ENCODE measurements at regions not wholly inside any gene's neighbourhood (a gene's known extent, or its start where the extent isn't known, plus 50 kb on each side); places are given as distances from the start of the nearest gene placed in this dataset.

DNA sequence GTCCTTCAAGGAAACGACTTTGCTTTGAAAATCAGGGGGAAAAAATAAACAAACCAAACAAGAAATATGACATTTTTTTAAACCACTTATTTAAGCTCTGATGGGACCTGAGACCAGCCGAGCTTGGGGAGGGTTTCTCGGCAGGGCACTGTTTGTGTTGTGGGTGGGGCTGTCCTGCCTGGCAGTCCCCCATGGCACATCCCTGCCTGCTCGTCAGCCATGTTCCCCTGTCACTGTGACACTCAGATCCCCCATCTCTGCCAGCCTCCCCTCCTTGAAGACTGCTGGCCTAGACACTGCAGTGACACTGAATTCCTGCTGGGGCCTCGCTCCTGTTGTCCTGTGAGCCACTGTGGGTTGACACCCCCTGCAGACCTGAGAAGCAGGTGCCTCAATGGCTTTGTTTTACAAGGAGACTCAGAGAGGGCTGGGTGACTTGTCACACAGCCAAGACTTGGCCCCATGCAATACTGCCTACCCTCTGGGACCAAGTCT lies 95.1 kb upstream of the PTPN1 start:
- Histone ChIP-seq H3K4me3 (ENCODE audit: low read length, poor library complexity, severe bottlenecking) (no peak overlapping the region), H3K9me3 (ENCODE audit: insufficient read depth, low read depth, low read length) (no peaks in the 10 kb centered on the region), H3K4me2 (ENCODE audit: low read depth, low read length, poor library complexity, severe bottlenecking) (no peak overlapping the region), H3K36me3 (ENCODE audit: insufficient read depth, low read length) (no peaks in the 10 kb centered on the region), H3K9ac (ENCODE audit: low read depth, low read length, poor library complexity, severe bottlenecking) (no peak overlapping the region), H3K79me2 (ENCODE audit: insufficient read depth, low read length) (no peaks in the 10 kb centered on the region), H3K9me2 (replicated peaks; ENCODE audit: low read depth, low read length) (no peaks in the 10 kb centered on the region), H2AFZ (ENCODE audit: low read length) (no peak overlapping the region), H4K20me1 (ENCODE audit: insufficient read depth, low read length, poor library complexity, severe bottlenecking) (no peaks in the 10 kb centered on the region), H3F3A (ENCODE audit: low read depth) (no peaks in the 10 kb centered on the region), H3K27me3 (ENCODE audit: insufficient read depth, low read length, poor library complexity, severe bottlenecking) (no peaks in the 10 kb centered on the region), H3K4me1 (ENCODE audit: insufficient read depth, low read length, poor library complexity, severe bottlenecking) (no peaks in the 10 kb centered on the region)
- TF ChIP-seq, protein P1, sequence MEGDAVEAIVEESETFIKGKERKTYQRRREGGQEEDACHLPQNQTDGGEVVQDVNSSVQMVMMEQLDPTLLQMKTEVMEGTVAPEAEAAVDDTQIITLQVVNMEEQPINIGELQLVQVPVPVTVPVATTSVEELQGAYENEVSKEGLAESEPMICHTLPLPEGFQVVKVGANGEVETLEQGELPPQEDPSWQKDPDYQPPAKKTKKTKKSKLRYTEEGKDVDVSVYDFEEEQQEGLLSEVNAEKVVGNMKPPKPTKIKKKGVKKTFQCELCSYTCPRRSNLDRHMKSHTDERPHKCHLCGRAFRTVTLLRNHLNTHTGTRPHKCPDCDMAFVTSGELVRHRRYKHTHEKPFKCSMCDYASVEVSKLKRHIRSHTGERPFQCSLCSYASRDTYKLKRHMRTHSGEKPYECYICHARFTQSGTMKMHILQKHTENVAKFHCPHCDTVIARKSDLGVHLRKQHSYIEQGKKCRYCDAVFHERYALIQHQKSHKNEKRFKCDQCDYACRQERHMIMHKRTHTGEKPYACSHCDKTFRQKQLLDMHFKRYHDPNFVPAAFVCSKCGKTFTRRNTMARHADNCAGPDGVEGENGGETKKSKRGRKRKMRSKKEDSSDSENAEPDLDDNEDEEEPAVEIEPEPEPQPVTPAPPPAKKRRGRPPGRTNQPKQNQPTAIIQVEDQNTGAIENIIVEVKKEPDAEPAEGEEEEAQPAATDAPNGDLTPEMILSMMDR (conservative IDR thresholded peaks at IDR 0.05; ENCODE audit: low read length): no peak
- TF ChIP-seq EZH2phosphoT487 (IDR thresholded peaks at IDR 0.05; ENCODE audit: borderline replicate concordance): no peak

DNA sequence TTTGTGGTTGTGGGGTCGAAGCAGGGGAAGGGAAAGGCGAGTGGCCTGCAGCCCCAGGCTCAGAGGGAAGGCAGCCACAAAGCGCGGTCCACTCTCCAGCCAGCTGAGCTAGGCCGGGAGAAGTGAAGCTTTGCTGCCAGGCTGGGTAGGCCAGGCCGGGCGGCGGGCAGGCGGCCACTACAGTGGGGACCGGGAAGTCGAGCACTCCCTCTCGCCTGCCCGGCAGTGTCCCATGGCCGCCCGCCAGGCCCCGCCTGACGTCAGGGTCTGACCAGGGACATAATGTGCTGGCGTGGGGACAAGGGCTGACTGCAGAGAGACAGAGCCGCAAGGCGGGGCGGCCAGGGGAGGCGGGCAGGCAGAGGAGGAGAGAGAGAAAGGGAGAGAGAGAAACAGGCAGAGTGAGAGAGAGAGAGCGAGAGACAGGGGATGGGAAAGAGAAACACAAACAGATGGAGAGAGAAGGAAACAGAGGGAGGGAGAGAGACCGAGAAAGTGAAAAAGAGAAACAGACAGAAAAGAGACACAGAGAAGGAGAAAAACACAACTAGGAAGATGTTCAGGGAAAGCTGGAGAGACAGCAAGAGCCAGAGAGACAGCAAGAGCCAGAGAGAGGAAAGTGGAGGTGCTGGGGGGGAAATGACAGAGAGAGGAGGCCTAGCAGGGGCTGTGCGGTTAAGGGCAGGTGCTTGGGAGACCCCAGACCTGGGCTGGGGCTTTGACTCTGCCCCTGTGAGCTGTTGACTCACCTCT lies 94.5 kb upstream of the PTPN1 start:
- TF ChIP-seq, protein P1 (conservative IDR thresholded peaks at IDR 0.05; ENCODE audit: low read length): no peak
- no peak for TF ChIP-seq EZH2phosphoT487 (IDR thresholded peaks at IDR 0.05; ENCODE audit: borderline replicate concordance)
- Histone ChIP-seq H3K79me2 (ENCODE audit: insufficient read depth, low read length) (no peaks in the 10 kb centered on the region), H3K9me2 (replicated peaks; ENCODE audit: low read depth, low read length) (no peaks in the 10 kb centered on the region), H3K4me1 (ENCODE audit: insufficient read depth, low read length, poor library complexity, severe bottlenecking) (no peaks in the 10 kb centered on the region), H2AFZ (ENCODE audit: low read length) (no peak overlapping the region), H3K9ac (ENCODE audit: low read depth, low read length, poor library complexity, severe bottlenecking) (no peak overlapping the region), H3K4me2 (ENCODE audit: low read depth, low read length, poor library complexity, severe bottlenecking) (no peak overlapping the region), H3K4me3 (ENCODE audit: low read length, poor library complexity, severe bottlenecking) (no peak overlapping the region), H4K20me1 (ENCODE audit: insufficient read depth, low read length, poor library complexity, severe bottlenecking) (no peaks in the 10 kb centered on the region), H3F3A (ENCODE audit: low read depth) (no peaks in the 10 kb centered on the region), H3K27me3 (ENCODE audit: insufficient read depth, low read length, poor library complexity, severe bottlenecking) (no peaks in the 10 kb centered on the region), H3K9me3 (ENCODE audit: insufficient read depth, low read depth, low read length) (no peaks in the 10 kb centered on the region), H3K36me3 (ENCODE audit: insufficient read depth, low read length) (no peaks in the 10 kb centered on the region)

DNA sequence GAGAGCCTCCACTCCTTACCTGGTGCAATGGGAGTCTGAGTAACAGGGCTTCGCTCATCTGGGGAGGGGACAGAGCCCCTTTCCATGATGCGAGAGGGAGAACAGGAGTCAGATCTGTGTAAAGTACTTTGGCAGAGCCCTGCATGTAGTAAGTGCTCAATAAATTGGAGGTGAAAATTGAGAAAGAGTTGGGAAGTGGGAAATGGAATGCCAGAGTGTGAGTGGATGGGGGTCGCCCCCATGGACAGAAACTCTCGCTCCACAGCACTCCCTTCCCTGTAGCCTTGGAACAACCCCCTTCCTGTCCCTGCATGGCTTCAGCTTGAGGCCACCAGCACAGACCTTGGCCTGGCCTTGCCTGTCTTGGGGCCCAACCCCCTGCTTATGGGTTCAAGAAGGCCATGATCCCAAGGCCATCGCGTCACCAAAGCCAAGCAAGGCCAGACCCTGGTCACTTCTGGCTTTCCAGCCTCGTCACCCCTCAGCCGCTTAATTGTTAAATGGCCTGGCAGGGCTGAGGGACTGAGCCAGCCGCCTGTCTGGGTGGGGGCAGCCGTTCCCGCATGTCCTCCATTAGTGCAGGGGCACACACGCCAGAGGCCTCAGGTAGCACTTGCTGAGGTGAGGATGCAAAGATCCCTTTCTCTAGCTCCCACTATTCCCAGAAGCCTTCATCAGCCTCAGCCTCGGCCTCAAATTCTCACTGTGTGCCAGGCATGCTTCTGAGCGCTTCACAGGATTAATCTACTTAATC lies 93.7 kb upstream of the PTPN1 start:
- no peaks in the 10 kb centered on the region for H3K4me1 ChIP-seq (ENCODE audit: insufficient read depth, low read length, poor library complexity, severe bottlenecking)
- no peaks in the 10 kb centered on the region for H4K20me1 ChIP-seq (ENCODE audit: insufficient read depth, low read length, poor library complexity, severe bottlenecking)
- H3F3A ChIP-seq (ENCODE audit: low read depth): no peaks in the 10 kb centered on the region
- no peak overlapping the region for H3K9ac ChIP-seq (ENCODE audit: low read depth, low read length, poor library complexity, severe bottlenecking)
- H3K4me3 ChIP-seq (ENCODE audit: low read length, poor library complexity, severe bottlenecking): no peak overlapping the region
- H3K79me2 ChIP-seq (ENCODE audit: insufficient read depth, low read length): no peaks in the 10 kb centered on the region
- no peak overlapping the region for H2AFZ ChIP-seq (ENCODE audit: low read length)
- H3K36me3 ChIP-seq (ENCODE audit: insufficient read depth, low read length): no peaks in the 10 kb centered on the region
- no peaks in the 10 kb centered on the region for H3K9me3 ChIP-seq (ENCODE audit: insufficient read depth, low read depth, low read length)
- no peaks in the 10 kb centered on the region for H3K9me2 ChIP-seq (replicated peaks; ENCODE audit: low read depth, low read length)
- no peak overlapping the region for H3K4me2 ChIP-seq (ENCODE audit: low read depth, low read length, poor library complexity, severe bottlenecking)
- TF ChIP-seq EZH2phosphoT487 (IDR thresholded peaks at IDR 0.05; ENCODE audit: borderline replicate concordance): no peak
- TF ChIP-seq, protein P1 (conservative IDR thresholded peaks at IDR 0.05; ENCODE audit: low read length): no peak
- H3K27me3 ChIP-seq (ENCODE audit: insufficient read depth, low read length, poor library complexity, severe bottlenecking): no peaks in the 10 kb centered on the region

All from Loucy (cell line).